NT2/D1 (cell line): ENCODE measurements at regions not wholly inside any gene's neighbourhood (a gene's known extent, or its start where the extent isn't known, plus 50 kb on each side); places are given as distances from the start of the nearest gene placed in this dataset.

Source experiments
- DNase-seq: peaks from one replicate; pipeline ENCODE4 v3.0.0-alpha.2; 2011; ENCODE audit warnings: low read depth, low spot score
- H3K27me3 ChIP-seq: 2 replicates; pipeline ENCODE4 v1.6.0; 2011; ENCODE audit warnings: mild to moderate bottlenecking; ENCODE audit not compliant: insufficient read length, insufficient read depth
- H3K36me3 ChIP-seq: 2 replicates; pipeline ENCODE4 v1.6.1; 2011; ENCODE audit warnings: mild to moderate bottlenecking, low read length, mixed read lengths; ENCODE audit not compliant: insufficient read depth, insufficient read length
- H3K4me1 ChIP-seq: 2 replicates; pipeline ENCODE4 v1.5.1; 2011; ENCODE audit not compliant: insufficient read depth, insufficient read length
- H3K4me3 ChIP-seq: 2 replicates; pipeline ENCODE4 v1.5.1; 2011; ENCODE audit warnings: low read depth; ENCODE audit not compliant: insufficient read length
- H3K9ac ChIP-seq: 2 replicates; pipeline ENCODE4 v1.6.0; 2011; ENCODE audit warnings: low read depth; ENCODE audit not compliant: insufficient read length
- H3K9me3 ChIP-seq: 2 replicates; pipeline ENCODE4 v1.5.1; 2011; ENCODE audit warnings: mild to moderate bottlenecking, low read length; ENCODE audit not compliant: insufficient read depth
- SUZ12 ChIP-seq: IDR thresholded peaks from 2 replicates; pipeline ENCODE4 v1.6.1; 2011; ENCODE audit not compliant: insufficient read length, insufficient read depth; ENCODE audit errors: extremely low read depth
- YY1 ChIP-seq: IDR thresholded peaks from 2 replicates; pipeline ENCODE4 v1.6.1; 2011; ENCODE audit not compliant: insufficient read length, insufficient read depth
- ZNF274 ChIP-seq: IDR thresholded peaks from 2 replicates; pipeline ENCODE4 v1.6.1; 2011; ENCODE audit warnings: mild to moderate bottlenecking, low read depth, low read length

DNA sequence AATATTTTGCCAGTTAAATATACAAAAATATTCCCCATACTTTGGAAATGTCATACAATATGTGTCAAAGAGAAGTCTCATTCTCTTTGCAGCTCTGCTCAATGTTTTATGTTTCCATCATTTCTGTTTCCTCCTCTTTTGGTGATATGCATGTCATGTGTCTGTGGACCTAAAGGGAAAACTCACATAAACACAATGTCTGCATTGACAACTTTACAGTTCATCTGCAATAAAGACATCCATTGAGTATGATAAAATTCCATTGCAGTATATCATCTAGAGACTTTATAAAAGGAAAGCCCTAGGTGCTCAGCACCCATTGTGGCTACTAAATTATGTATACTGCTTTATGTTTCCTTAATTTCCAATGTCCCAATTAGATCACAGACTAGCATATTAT, 461.3 kb upstream of the FAT3 start:
- no peaks in the 10 kb centered on the region for H3K4me1 ChIP-seq
- H3K27me3 ChIP-seq, result no peaks in the 10 kb centered on the region
- H3K9ac ChIP-seq, result no peak overlapping the region
- no peaks in the 10 kb centered on the region for H3K36me3 ChIP-seq
- H3K4me3 ChIP-seq, result no peak overlapping the region
- DNase-seq, result no peak
- no peak for TF ChIP-seq ZNF274
- no peak for TF ChIP-seq SUZ12
- no peak for TF ChIP-seq YY1
- H3K9me3 ChIP-seq, result no peaks in the 10 kb centered on the region

GRCh38 chr11:91761406-91762025, 463.1 kb upstream of the FAT3 start:
- Histone ChIP-seq H3K4me1 (no peaks in the 10 kb centered on the region), H3K9me3 (no peaks in the 10 kb centered on the region), H3K9ac (no peak overlapping the region), H3K27me3 (no peaks in the 10 kb centered on the region), H3K4me3 (no peak overlapping the region), H3K36me3 (no peaks in the 10 kb centered on the region)
- DNase-seq, result peak; percentile 42
- no peak for TF ChIP-seq SUZ12
- TF ChIP-seq YY1, result no peak
- TF ChIP-seq ZNF274, result no peak

DNA sequence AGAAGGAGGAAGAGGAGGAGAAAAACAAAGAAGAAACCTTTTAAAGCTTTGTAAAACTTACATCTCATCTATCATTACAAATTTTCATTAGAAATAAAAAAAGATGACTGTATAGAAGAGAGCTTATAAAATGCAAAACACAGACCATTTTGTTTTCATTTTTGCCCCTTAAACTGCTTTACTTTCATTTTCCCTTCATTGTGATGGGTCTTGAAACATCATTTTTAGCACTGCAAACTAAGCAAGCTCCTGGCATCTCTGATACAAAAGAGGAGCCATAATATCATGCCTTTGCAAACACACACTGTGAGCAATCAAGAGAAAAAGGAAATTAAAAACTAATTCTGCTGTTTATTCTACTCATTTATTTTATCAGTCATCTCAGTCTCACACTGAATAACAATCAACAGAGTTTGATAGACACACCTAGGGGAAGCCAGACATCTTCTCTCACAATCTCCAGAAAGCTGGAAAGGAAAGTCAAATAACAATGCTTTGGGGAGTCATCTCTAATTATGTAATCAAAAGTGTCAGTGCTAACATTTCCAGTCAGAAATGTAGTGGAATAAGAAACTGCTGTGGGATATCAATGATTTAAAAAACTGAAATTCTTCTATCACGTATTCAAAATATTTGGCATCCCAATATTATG, 467.7 kb upstream of the FAT3 start:
- no peak for DNase-seq
- H3K9ac ChIP-seq, result no peak overlapping the region
- no peaks in the 10 kb centered on the region for H3K4me1 ChIP-seq
- H3K9me3 ChIP-seq, result no peaks in the 10 kb centered on the region; the same call in 1 of the 2 replicates
- H3K36me3 ChIP-seq, result no peaks in the 10 kb centered on the region
- no peaks in the 10 kb centered on the region for H3K27me3 ChIP-seq
- no peak overlapping the region for H3K4me3 ChIP-seq
- TF ChIP-seq YY1 (no peak), SUZ12 (no peak), ZNF274 (no peak)

GRCh38 chr11:91755951-91756707, 468.5 kb upstream of the FAT3 start:
- TF ChIP-seq SUZ12, result no peak
- no peak for TF ChIP-seq ZNF274
- no peak for TF ChIP-seq YY1
- Histone ChIP-seq H3K9me3 (no peaks in the 10 kb centered on the region; the same call in 1 of the 2 replicates), H3K4me3 (no peak overlapping the region), H3K9ac (no peak overlapping the region), H3K4me1 (no peaks in the 10 kb centered on the region), H3K27me3 (no peaks in the 10 kb centered on the region), H3K36me3 (no peaks in the 10 kb centered on the region)
- DNase-seq, result no peak

GRCh38 chr11:91755526-91755925, 469.1 kb upstream of the FAT3 start:
- Histone ChIP-seq H3K4me3 (no peak overlapping the region), H3K36me3 (no peaks in the 10 kb centered on the region), H3K27me3 (no peaks in the 10 kb centered on the region), H3K4me1 (no peaks in the 10 kb centered on the region), H3K9ac (no peak overlapping the region), H3K9me3 (no peaks in the 10 kb centered on the region; the same call in 1 of the 2 replicates)
- DNase-seq, result no peak
- TF ChIP-seq ZNF274, result no peak
- TF ChIP-seq YY1, result no peak
- no peak for TF ChIP-seq SUZ12

DNA sequence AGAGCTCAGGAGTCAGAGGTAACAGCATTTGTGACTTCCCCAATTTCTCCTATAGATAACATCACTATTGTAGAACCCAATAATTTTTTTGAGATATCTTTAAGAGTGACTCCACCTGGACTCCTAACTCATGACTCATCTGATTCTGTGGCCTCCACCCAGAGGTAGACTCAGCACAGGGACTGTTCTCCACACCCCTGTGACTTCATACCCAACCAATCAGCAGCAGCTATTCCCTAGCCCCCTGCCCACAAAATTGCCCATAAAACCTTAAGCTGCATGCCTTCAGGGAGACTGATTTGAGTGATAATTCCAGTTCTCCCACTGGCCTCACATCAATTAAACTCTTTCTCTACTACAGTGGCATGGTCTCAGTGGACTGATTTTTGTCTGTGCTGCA, 475.4 kb upstream of the FAT3 start:
- no peak overlapping the region for H3K4me3 ChIP-seq
- H3K9me3 ChIP-seq, result no peaks in the 10 kb centered on the region; the same call in 1 of the 2 replicates
- no peaks in the 10 kb centered on the region for H3K27me3 ChIP-seq
- TF ChIP-seq SUZ12, result no peak
- no peak for TF ChIP-seq ZNF274
- no peak for TF ChIP-seq YY1
- no peaks in the 10 kb centered on the region for H3K36me3 ChIP-seq
- no peak for DNase-seq
- no peaks in the 10 kb centered on the region for H3K4me1 ChIP-seq
- H3K9ac ChIP-seq, result no peak overlapping the region

DNA sequence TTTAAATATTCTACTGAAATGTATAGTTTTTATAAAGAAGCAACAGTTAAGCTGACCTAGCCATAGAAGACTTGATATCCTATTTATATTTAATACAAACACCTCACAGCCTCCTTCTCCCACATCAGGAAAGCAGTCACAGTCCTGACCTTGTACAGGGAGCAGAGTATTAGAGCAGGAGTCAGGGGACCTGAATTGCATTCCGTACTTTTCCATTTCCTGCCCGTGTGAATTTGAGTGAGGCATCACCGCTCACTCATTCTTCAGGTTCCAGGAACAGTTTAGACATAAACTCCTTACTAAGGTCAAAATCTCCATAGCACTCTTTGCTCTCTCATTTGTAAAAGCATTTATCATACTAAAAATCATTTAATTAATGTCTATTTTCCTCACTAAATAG, 482.5 kb upstream of the FAT3 start:
- Histone ChIP-seq H3K9me3 (no peaks in the 10 kb centered on the region), H3K36me3 (no peaks in the 10 kb centered on the region), H3K27me3 (no peaks in the 10 kb centered on the region), H3K9ac (no peak overlapping the region), H3K4me3 (no peak overlapping the region), H3K4me1 (no peaks in the 10 kb centered on the region)
- DNase-seq, result no peak
- no peak for TF ChIP-seq SUZ12
- TF ChIP-seq YY1, result no peak
- TF ChIP-seq ZNF274, result no peak

GRCh38 chr11:91731051-91731450, 493.6 kb upstream of the FAT3 start:
- Histone ChIP-seq H3K9me3 (no peaks in the 10 kb centered on the region), H3K9ac (no peak overlapping the region), H3K4me1 (no peaks in the 10 kb centered on the region), H3K36me3 (no peaks in the 10 kb centered on the region), H3K4me3 (no peak overlapping the region), H3K27me3 (no peaks in the 10 kb centered on the region)
- no peak for DNase-seq
- TF ChIP-seq YY1, result no peak
- TF ChIP-seq SUZ12, result no peak
- no peak for TF ChIP-seq ZNF274
